ENCODE measurements at regions not wholly inside any gene's neighbourhood (a gene's known extent, or its start where the extent isn't known, plus 50 kb on each side); places are given as distances from the start of the nearest gene placed in this dataset.
"Not testable (repeated sequence)": the region's sequence is repeated elsewhere in the genome, so short reads cannot be mapped to it uniquely, and the experiment has no call there.

DNA sequence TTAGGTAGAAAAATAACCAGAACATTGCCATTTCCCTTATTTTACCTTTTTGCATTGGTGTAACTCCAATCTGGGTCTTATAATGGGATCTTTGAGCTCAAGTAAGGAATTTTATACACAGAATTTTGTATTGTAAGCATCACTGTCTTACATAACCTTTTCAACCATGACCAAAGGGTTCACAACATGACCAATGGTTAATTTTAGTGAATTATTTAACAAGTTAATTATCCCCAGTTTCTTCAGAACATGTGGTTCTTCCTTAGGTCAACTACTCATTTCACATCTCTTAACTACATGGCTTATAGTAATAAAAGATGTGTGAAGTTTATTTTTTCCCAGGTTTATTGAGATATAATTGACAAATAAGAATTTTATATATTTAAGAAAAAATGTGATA, 74.2 kb upstream of the RHOBTB1 start:
- H3K4me1 ChIP-seq, result no peaks in the 10 kb centered on the region
- H3K4me3 ChIP-seq, result no peak overlapping the region
- no peaks in the 10 kb centered on the region for H3K27me3 ChIP-seq
- H3K36me3 ChIP-seq, result no peaks in the 10 kb centered on the region
- H3K9me3 ChIP-seq (replicated peaks), result no peaks in the 10 kb centered on the region
- DNase-seq, result no peak
- no peak overlapping the region for H3K27ac ChIP-seq

GRCh38 chr10:61016630-61017029, 72.6 kb upstream of the RHOBTB1 start:
- no peaks in the 10 kb centered on the region for H3K4me1 ChIP-seq
- no peaks in the 10 kb centered on the region for H3K27me3 ChIP-seq
- no peak overlapping the region for H3K27ac ChIP-seq
- H3K36me3 ChIP-seq, result no peaks in the 10 kb centered on the region
- H3K4me3 ChIP-seq, result no peak overlapping the region
- no peaks in the 10 kb centered on the region for H3K9me3 ChIP-seq (replicated peaks)
- DNase-seq, result peak in 1 of 2 experiments; percentile 36

GRCh38 chr10:61016007-61016406, 72.0 kb upstream of the RHOBTB1 start:
- H3K9me3 ChIP-seq (replicated peaks), result no peaks in the 10 kb centered on the region
- H3K4me3 ChIP-seq, result no peak overlapping the region
- DNase-seq, result no peak
- no peaks in the 10 kb centered on the region for H3K4me1 ChIP-seq
- no peak overlapping the region for H3K27ac ChIP-seq
- no peaks in the 10 kb centered on the region for H3K36me3 ChIP-seq
- no peaks in the 10 kb centered on the region for H3K27me3 ChIP-seq

DNA sequence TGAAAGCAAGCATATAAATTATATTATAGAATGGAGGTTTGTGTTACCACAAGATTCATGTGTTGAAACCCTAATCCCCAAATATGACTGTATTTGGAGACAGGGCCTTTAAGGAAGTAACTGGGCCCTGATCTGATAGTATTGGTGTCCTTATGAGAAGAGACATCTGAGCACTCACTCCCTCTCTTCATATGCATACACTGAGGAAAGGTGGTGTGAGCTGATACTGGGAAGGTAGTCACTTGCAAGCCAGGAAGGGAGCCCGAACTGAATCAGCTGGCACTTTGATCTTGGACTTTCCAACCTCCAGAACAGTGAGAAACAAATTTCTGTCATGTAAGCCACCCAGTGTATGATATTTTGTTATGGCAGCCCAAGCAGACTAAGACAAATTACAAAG, 66.9 kb upstream of the RHOBTB1 start:
- Histone ChIP-seq H3K36me3 (no peaks in the 10 kb centered on the region), H3K27ac (no peak overlapping the region), H3K27me3 (no peaks in the 10 kb centered on the region), H3K4me3 (no peak overlapping the region), H3K4me1 (no peaks in the 10 kb centered on the region), H3K9me3 (replicated peaks) (no peaks in the 10 kb centered on the region)
- no peak for DNase-seq

DNA sequence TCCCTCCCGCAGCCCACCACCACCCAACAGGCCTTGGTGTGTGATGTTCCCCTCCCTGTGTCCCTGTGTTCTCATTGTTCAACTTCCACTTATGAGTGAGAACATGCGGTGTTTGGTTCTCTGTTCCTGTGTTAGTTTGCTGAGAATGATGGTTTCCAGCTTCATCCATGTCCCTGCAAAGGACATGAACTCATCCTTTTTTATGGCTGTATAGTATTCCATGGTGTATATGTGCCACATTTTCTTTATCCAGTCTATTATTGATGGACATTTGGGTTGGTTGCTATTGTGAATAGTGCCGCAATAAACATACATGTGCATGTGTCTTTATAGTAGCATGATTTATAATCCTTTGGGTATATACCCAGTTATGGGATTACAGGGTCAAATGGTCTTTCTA, 59.1 kb upstream of the RHOBTB1 start:
- not testable (repeated sequence) for H3K4me1 ChIP-seq; H3K27me3 ChIP-seq; H3K4me3 ChIP-seq; H3K27ac ChIP-seq; H3K9me3 ChIP-seq (replicated peaks); H3K36me3 ChIP-seq; DNase-seq

DNA sequence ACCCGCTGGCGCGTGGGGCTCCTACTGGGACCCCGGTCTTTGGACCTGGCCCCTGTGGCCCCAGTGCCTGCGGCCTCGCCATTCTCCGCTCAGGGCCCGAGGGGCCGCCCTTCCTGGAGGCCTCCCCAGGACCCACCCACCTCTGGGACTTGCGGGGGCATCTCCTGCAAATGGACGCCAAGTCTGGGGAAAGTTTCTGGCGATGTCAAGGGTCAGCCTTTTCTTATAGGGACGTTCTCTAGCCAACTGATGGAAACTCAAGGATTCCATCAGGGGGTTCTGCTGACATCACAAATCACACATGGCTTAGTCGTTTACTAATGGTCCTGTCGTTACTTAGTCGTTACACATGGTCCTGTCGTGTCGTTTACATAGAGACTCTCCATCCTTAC, 57.7 kb upstream of the RHOBTB1 start:
- Histone ChIP-seq H3K4me3 (peak overlapping the region; percentile 75), H3K36me3 (no peaks in the 10 kb centered on the region), H3K9me3 (replicated peaks) (no peaks in the 10 kb centered on the region), H3K27me3 (no peaks in the 10 kb centered on the region), H3K27ac (peak overlapping the region; percentile 59; the same call in 1 of the 2 replicates), H3K4me1 (0 out of 2 replicates have a peak, but pooled peaks cover 3% of the 10 kb centered on the region)
- DNase-seq, result peak in 1 of 2 experiments; percentile 24

GRCh38 chr10:61000769-61001730, 57.1 kb upstream of the RHOBTB1 start:
- DNase-seq, result peak; percentile 50 to 62
- no peaks in the 10 kb centered on the region for H3K9me3 ChIP-seq (replicated peaks)
- no peaks in the 10 kb centered on the region for H3K27me3 ChIP-seq
- H3K4me1 ChIP-seq, result 0 out of 2 replicates have a peak, but pooled peaks cover 3% of the 10 kb centered on the region
- H3K4me3 ChIP-seq, result peak overlapping the region; percentile 75
- H3K36me3 ChIP-seq, result no peaks in the 10 kb centered on the region
- peak overlapping the region; percentile 59; the same call in 1 of the 2 replicates for H3K27ac ChIP-seq

DNA sequence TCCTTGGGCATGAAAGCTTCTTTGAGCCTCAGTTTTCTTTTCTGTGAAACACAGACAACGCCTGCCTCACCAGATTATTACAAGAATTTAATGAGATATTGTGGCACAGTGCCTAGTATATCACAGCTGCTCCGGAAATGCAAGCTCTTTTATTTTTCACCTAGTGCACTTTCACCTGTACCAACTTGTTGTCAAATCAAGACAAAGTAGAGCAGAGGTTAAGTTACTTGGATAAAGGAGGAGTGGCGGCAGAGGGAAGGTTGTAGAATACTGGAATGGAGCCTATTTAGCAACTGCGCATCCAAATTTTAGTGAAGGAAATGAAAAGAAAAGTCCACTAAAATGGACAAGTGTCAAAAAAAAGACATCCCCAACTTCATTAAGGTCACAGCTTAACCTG, 54.9 kb upstream of the RHOBTB1 start:
- H3K27me3 ChIP-seq, result no peaks in the 10 kb centered on the region
- H3K4me3 ChIP-seq, result no peak overlapping the region
- no peaks in the 10 kb centered on the region for H3K36me3 ChIP-seq
- H3K27ac ChIP-seq, result no peak overlapping the region
- no peaks in the 10 kb centered on the region for H3K9me3 ChIP-seq (replicated peaks)
- no peak for DNase-seq
- H3K4me1 ChIP-seq, result 0 out of 2 replicates have a peak, but pooled peaks cover 3% of the 10 kb centered on the region

DNA sequence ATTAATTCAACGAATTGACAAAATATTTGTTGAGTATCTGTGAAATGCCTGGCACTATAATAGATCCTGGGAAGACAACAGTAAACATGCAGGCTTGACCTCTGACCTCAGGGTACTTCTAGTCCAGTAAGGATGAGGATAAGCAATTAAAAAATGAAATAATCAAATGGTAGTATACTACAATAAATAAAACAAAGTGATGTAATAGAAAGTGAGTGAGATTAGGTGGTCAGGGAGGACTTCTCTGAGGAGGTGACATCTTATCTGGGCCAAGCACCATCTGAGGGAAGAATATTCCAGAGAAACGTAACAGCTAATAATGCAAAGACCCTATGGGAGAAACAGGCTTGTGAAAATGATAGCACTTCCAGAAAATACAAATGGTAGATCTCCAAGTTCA, 50.1 kb upstream of the RHOBTB1 start:
- H3K9me3 ChIP-seq (replicated peaks), result no peaks in the 10 kb centered on the region
- H3K36me3 ChIP-seq, result no peaks in the 10 kb centered on the region
- H3K27me3 ChIP-seq, result no peaks in the 10 kb centered on the region
- no peak for DNase-seq
- no peak overlapping the region for H3K4me3 ChIP-seq
- no peaks in the 10 kb centered on the region for H3K4me1 ChIP-seq
- H3K27ac ChIP-seq, result no peak overlapping the region

Measured in SJCRH30 (cell line).